ENCODE measurements at regions not wholly inside any gene's neighbourhood (a gene's known extent, or its start where the extent isn't known, plus 50 kb on each side); places are given as distances from the start of the nearest gene placed in this dataset.

- in situ Hi-C loops (cut with MboI; ENCODE audit: low pct_unique_long_range_greater_than_20kb, low sequenced_read_pairs, unreplicated experiment): no loop called here
- no peak for TF ChIP-seq CTCF (IDR thresholded peaks at IDR 0.05; ENCODE audit: extremely low read depth, insufficient read depth, missing control alignments)
- DNase-seq (ENCODE audit: low spot score): no peak
Measured at GRCh38 chr14:84579292-84579691, 950.7 kb upstream of the FLRT2 start.

GRCh38 chr14:84581041-84581440 lies 948.9 kb upstream of the FLRT2 start:
- in situ Hi-C loops (cut with MboI; ENCODE audit: low pct_unique_long_range_greater_than_20kb, low sequenced_read_pairs, unreplicated experiment): no loop called here
- no peak for DNase-seq (ENCODE audit: low spot score)
- no peak for TF ChIP-seq CTCF (IDR thresholded peaks at IDR 0.05; ENCODE audit: extremely low read depth, insufficient read depth, missing control alignments)

- TF ChIP-seq CTCF (IDR thresholded peaks at IDR 0.05; ENCODE audit: extremely low read depth, insufficient read depth, missing control alignments): no peak
- in situ Hi-C loops (cut with MboI; ENCODE audit: low pct_unique_long_range_greater_than_20kb, low sequenced_read_pairs, unreplicated experiment): no loop called here
- DNase-seq (ENCODE audit: low spot score): no peak
Measured at GRCh38 chr14:84584511-84584910, 945.4 kb upstream of the FLRT2 start.

GRCh38 chr14:84591827-84592445 lies 938.0 kb upstream of the FLRT2 start:
- TF ChIP-seq CTCF (IDR thresholded peaks at IDR 0.05; ENCODE audit: extremely low read depth, insufficient read depth, missing control alignments): no peak
- no peak for DNase-seq (ENCODE audit: low spot score)

GRCh38 chr14:84592770-84593169 lies 937.2 kb upstream of the FLRT2 start:
- no peak for DNase-seq (ENCODE audit: low spot score)
- no peak for TF ChIP-seq CTCF (IDR thresholded peaks at IDR 0.05; ENCODE audit: extremely low read depth, insufficient read depth, missing control alignments)
- in situ Hi-C loops (cut with MboI; ENCODE audit: low pct_unique_long_range_greater_than_20kb, low sequenced_read_pairs, unreplicated experiment): no loop called here

More at GRCh38 chr14:84591827-84592445, 938.0 kb upstream of the FLRT2 start:
- in situ Hi-C loops (cut with MboI; ENCODE audit: low pct_unique_long_range_greater_than_20kb, low sequenced_read_pairs, unreplicated experiment): no loop called here

GRCh38 chr14:84610086-84610485 lies 919.9 kb upstream of the FLRT2 start:
- TF ChIP-seq CTCF (IDR thresholded peaks at IDR 0.05; ENCODE audit: extremely low read depth, insufficient read depth, missing control alignments): no peak
- no peak for DNase-seq (ENCODE audit: low spot score)
- in situ Hi-C loops (cut with MboI; ENCODE audit: low pct_unique_long_range_greater_than_20kb, low sequenced_read_pairs, unreplicated experiment): no loop called here
